BE2C (cell line): ENCODE measurements at regions not wholly inside any gene's neighbourhood (a gene's known extent, or its start where the extent isn't known, plus 50 kb on each side); places are given as distances from the start of the nearest gene placed in this dataset.

Experiments
- DNase-seq: peaks from one replicate; pipeline ENCODE4 v3.0.0-alpha.2; 2020
- H3K27me3 ChIP-seq: fragments of 250-450 bp; sonication (Bioruptor Pico); 2 replicates; pipeline ENCODE4 v1.5.1; 2020; ENCODE audit warnings: mild to moderate bottlenecking
- H3K36me3 ChIP-seq: fragments of 250-450 bp; sonication (Bioruptor Pico); 2 replicates; pipeline ENCODE4 v1.5.1; 2020; ENCODE audit warnings: mild to moderate bottlenecking
- H3K4me1 ChIP-seq: fragments of 250-450 bp; sonication (Bioruptor Pico); 2 replicates; pipeline ENCODE4 v1.5.1; 2020
- H3K4me3 ChIP-seq: 2 replicates; pipeline ENCODE4 v1.5.1; 2011; ENCODE audit warnings: low read depth, low read length
- H3K9me3 ChIP-seq: fragments of 250-450 bp; sonication (Bioruptor Pico); 2 replicates; pipeline ENCODE4 v1.5.1; 2020
- CTCF ChIP-seq: IDR thresholded peaks from 2 replicates; pipeline ENCODE4 v1.5.1; 2012; ENCODE audit warnings: mild to moderate bottlenecking, low read depth, low read length

- no peaks in the 10 kb centered on the region for H3K9me3 ChIP-seq
- H3K36me3 ChIP-seq, result no peaks in the 10 kb centered on the region
- no peak for DNase-seq
- H3K4me1 ChIP-seq, result 0 out of 2 replicates have a peak, but pooled peaks cover 2% of the 10 kb centered on the region
- no peaks in the 10 kb centered on the region for H3K27me3 ChIP-seq
- H3K4me3 ChIP-seq, result no peak overlapping the region
- no peak for TF ChIP-seq CTCF
These were observed 100.0 kb downstream of the CCDC34 start for GRCh38 chr11:27263046-27263445.

GRCh38 chr11:27255447-27255828 is 107.6 kb downstream of the CCDC34 start:
- Histone ChIP-seq H3K9me3 (no peaks in the 10 kb centered on the region), H3K36me3 (no peaks in the 10 kb centered on the region), H3K27me3 (no peaks in the 10 kb centered on the region), H3K4me1 (no peaks in the 10 kb centered on the region), H3K4me3 (no peak overlapping the region)
- no peak for TF ChIP-seq CTCF
- no peak for DNase-seq

GRCh38 chr11:27254744-27255446 is 108.1 kb downstream of the CCDC34 start:
- no peaks in the 10 kb centered on the region for H3K9me3 ChIP-seq
- H3K4me3 ChIP-seq, result no peak overlapping the region
- no peak for DNase-seq
- H3K27me3 ChIP-seq, result no peaks in the 10 kb centered on the region
- H3K4me1 ChIP-seq, result no peaks in the 10 kb centered on the region
- no peak for TF ChIP-seq CTCF
- no peaks in the 10 kb centered on the region for H3K36me3 ChIP-seq

GRCh38 chr11:27253224-27253623 is 109.8 kb downstream of the CCDC34 start:
- Histone ChIP-seq H3K4me3 (no peak overlapping the region), H3K27me3 (no peaks in the 10 kb centered on the region), H3K36me3 (no peaks in the 10 kb centered on the region), H3K4me1 (no peaks in the 10 kb centered on the region), H3K9me3 (no peaks in the 10 kb centered on the region)
- TF ChIP-seq CTCF, result no peak
- no peak for DNase-seq

GRCh38 chr11:27250867-27251665 is 111.9 kb downstream of the CCDC34 start:
- Histone ChIP-seq H3K9me3 (no peaks in the 10 kb centered on the region), H3K4me1 (no peaks in the 10 kb centered on the region), H3K27me3 (no peaks in the 10 kb centered on the region), H3K36me3 (no peaks in the 10 kb centered on the region), H3K4me3 (no peak overlapping the region)
- TF ChIP-seq CTCF, result no peak
- DNase-seq, result no peak
